ENCODE measurements at regions not wholly inside any gene's neighbourhood (a gene's known extent, or its start where the extent isn't known, plus 50 kb on each side); places are given as distances from the start of the nearest gene placed in this dataset.
A peak's percentile ranks its signal among the peaks of the same experiment; 100 is the strongest.
"Not testable (repeated sequence)": the region's sequence is repeated elsewhere in the genome, so short reads cannot be mapped to it uniquely, and the experiment has no call there.

- DNase-seq: no peak
Measured at GRCh38 chr13:111479412-111479811, 159.0 kb downstream of the TEX29 start.

- no peak for DNase-seq
Measured at GRCh38 chr13:111480503-111480902, 160.1 kb downstream of the TEX29 start.

- DNase-seq: no peak
Measured at GRCh38 chr13:111480976-111481375, 160.5 kb downstream of the TEX29 start.

GRCh38 chr13:111482126-111482525 is 161.7 kb downstream of the TEX29 start:
- DNase-seq: no peak

- DNase-seq: no peak
Measured at GRCh38 chr13:111482806-111483620, 162.6 kb downstream of the TEX29 start.

GRCh38 chr13:111483621-111483987 is 163.2 kb downstream of the TEX29 start:
- DNase-seq: no peak

GRCh38 chr13:111484141-111484925 is 163.9 kb downstream of the TEX29 start:
- DNase-seq: peak; percentile 54

GRCh38 chr13:111484959-111485358 is 164.5 kb downstream of the TEX29 start:
- DNase-seq: no peak

GRCh38 chr13:111485491-111486250 is 165.2 kb downstream of the TEX29 start:
- no peak for DNase-seq

GRCh38 chr13:111486331-111486730 is 165.9 kb downstream of the TEX29 start:
- no peak for DNase-seq

GRCh38 chr13:111486801-111487200 is 166.4 kb downstream of the TEX29 start:
- no peak for DNase-seq

- DNase-seq: no peak
Measured at GRCh38 chr13:111488486-111489132, 168.2 kb downstream of the TEX29 start.

GRCh38 chr13:111489301-111489700 is 168.9 kb downstream of the TEX29 start:
- no peak for DNase-seq

- DNase-seq: no peak
Measured at GRCh38 chr13:111490611-111491010, 170.2 kb downstream of the TEX29 start.

- no peak for DNase-seq
Measured at GRCh38 chr13:111491021-111491420, 170.6 kb downstream of the TEX29 start.

- no peak for DNase-seq
Measured at GRCh38 chr13:111491659-111492058, 171.2 kb downstream of the TEX29 start.

GRCh38 chr13:111492341-111492950 is 172.0 kb downstream of the TEX29 start:
- DNase-seq: no peak

- no peak for DNase-seq
Measured at GRCh38 chr13:111492958-111493357, 172.5 kb downstream of the TEX29 start.

- DNase-seq: no peak
Measured at GRCh38 chr13:111493468-111493867, 173.0 kb downstream of the TEX29 start.

GRCh38 chr13:111494641-111495040 is 174.2 kb downstream of the TEX29 start:
- no peak for DNase-seq

- DNase-seq: not testable (repeated sequence)
Measured at GRCh38 chr13:111501596-111502535, 181.4 kb downstream of the TEX29 start.
